Retinal pigment epithelial cell (primary cell): ENCODE measurements at regions not wholly inside any gene's neighbourhood (a gene's known extent, or its start where the extent isn't known, plus 50 kb on each side); places are given as distances from the start of the nearest gene placed in this dataset.

Experiments used
- DNase-seq: peaks from one replicate; pipeline ENCODE4 v3.0.0-alpha.2; 2010; ENCODE audit warnings: low read depth
- H3K4me3 ChIP-seq: 2 replicates; pipeline ENCODE4 v1.5.1; 2011; ENCODE audit warnings: mild to moderate bottlenecking, low read length, control low read depth, moderate library complexity
- TF ChIP-seq, protein P1 (sequence below): conservative IDR thresholded peaks from 2 replicates; pipeline ENCODE4 v1.5.1; 2011; ENCODE audit warnings: low read depth, low read length, control low read depth, inconsistent platforms

DNA sequence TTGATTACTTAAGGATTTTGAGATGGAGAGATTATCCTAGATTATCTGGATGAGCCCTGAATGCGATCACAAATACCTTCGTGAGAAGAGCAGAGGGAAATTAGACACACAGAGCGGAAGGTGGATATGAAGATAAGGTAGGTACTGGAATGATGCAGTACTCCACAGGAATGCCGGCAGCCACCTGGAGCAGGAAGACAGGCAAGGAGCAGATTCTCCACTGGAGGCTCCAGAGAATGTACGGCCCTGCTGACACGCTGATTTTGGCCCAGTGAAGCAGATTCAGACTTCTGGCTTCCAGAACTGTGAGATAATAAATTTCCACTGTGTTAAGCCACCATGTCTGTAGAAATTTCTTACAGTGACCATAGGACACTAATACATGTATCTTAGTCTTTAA, 79.4 kb upstream of the PITX2 start:
- no peak for DNase-seq
- no peak overlapping the region for H3K4me3 ChIP-seq
- TF ChIP-seq, protein P1, sequence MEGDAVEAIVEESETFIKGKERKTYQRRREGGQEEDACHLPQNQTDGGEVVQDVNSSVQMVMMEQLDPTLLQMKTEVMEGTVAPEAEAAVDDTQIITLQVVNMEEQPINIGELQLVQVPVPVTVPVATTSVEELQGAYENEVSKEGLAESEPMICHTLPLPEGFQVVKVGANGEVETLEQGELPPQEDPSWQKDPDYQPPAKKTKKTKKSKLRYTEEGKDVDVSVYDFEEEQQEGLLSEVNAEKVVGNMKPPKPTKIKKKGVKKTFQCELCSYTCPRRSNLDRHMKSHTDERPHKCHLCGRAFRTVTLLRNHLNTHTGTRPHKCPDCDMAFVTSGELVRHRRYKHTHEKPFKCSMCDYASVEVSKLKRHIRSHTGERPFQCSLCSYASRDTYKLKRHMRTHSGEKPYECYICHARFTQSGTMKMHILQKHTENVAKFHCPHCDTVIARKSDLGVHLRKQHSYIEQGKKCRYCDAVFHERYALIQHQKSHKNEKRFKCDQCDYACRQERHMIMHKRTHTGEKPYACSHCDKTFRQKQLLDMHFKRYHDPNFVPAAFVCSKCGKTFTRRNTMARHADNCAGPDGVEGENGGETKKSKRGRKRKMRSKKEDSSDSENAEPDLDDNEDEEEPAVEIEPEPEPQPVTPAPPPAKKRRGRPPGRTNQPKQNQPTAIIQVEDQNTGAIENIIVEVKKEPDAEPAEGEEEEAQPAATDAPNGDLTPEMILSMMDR: no peak

DNA sequence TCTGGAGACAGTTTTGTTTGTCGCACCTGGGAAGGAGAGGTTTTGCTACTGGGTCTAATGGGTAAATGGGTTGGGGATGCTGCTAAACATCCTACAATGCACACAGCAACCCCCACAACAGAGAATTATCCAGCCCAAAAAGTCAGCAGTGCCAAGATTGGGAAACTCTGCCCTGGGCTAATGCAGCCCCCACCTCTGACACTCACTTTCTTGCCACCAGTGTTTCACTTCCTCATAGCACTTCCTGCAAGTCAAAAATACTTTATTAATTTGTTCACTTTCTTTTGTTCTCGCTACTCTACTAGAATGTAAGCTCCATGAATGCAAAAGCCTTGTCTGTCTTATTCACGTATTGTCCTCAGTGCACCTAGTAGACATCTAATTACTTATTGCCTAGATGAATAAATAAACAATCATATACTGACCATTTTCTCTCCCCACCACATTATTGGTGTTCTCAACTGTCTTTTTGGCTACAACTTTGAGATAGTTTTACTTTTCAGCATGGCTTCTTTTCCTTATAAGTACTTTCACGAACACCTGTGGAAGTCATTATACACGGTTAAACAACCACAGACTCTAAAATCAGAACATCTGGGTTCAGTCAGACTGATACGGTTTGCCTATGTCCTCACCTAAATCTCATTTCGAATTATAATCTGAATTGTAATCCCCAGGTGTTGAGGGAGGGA, 82.0 kb upstream of the PITX2 start:
- no peak for DNase-seq
- H3K4me3 ChIP-seq: no peak overlapping the region

DNA sequence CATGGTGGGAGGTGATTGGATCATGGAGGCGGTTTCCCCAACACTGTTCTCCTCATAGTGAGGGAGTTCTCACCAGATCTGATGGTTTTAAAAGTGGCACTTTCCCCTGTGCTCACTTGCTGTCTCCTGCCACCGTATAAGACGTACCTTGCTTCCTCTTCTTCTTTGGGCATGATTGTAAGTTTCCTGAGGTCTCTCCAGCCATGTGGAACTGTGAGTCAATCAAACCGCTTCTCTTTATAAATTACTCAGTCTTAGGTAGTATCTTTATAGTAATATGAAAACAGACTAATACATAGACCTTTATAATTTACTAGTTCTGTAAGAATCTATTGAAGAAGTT, 82.5 kb upstream of the PITX2 start:
- H3K4me3 ChIP-seq: no peak overlapping the region
- TF ChIP-seq, protein P1: no peak
- no peak for DNase-seq

More for the DNA sequence above, 82.0 kb upstream of the PITX2 start:
- TF ChIP-seq, protein P1: no peak

DNA sequence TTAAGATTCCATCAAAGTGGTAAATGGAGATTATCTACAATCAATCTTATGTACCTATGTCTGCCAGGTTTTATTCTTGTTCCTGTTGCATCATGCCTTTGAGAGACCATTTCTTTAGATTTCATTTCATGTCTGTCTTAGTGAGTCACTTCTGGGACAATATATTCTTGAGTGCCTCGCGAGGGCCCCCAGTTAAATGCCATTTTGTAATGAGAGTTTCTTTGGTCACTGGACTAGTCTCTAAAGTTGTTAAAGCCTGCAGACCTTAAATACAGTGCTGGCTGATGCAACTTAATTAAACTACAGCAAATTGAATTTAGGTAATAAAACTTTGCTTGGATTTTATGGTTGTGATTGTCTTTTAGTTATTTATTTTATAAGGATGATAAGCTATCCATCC, 87.2 kb upstream of the PITX2 start:
- no peak overlapping the region for H3K4me3 ChIP-seq
- TF ChIP-seq, protein P1: no peak
- no peak for DNase-seq

DNA sequence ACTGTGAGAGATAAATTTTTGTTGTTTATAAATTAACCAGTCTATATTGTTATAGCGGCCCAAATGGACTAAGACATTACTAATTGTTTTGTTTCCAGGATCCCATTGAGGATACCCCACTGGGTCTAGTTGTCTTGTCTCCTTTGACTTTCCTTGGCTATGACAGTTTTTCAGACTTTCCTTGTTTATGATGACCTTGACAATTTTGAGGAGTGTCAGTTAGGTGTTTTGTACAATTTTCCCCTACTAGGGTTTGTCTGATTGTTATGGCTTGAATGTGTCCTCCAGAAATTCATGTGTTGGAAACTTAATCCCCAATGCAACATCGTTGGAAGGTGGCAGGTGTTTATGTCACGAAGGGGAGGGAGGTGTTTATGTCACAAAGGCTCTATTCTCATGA, 89.6 kb upstream of the PITX2 start:
- DNase-seq: no peak
- no peak overlapping the region for H3K4me3 ChIP-seq
- TF ChIP-seq, protein P1: no peak

DNA sequence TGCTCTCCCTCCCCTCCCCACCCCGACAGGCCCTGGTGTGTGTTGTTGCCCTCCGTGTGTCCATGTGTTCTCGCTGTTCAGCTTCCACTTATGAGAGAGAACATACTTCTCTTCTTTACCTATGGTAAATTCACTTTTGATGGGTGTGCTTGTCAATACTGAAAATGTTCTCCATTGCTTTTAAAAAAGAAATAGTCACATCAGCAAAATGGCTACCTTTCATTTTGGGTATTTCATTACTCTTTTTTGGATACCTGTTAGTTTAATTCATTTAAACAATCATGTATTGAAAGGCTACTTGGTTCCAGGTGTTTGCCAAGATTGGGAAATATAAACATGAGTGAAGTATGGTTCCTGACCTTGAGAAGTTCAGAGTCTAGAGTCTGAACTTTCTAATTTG, 107.4 kb upstream of the PITX2 start:
- no peak for DNase-seq
- TF ChIP-seq, protein P1: no peak
- no peak overlapping the region for H3K4me3 ChIP-seq

DNA sequence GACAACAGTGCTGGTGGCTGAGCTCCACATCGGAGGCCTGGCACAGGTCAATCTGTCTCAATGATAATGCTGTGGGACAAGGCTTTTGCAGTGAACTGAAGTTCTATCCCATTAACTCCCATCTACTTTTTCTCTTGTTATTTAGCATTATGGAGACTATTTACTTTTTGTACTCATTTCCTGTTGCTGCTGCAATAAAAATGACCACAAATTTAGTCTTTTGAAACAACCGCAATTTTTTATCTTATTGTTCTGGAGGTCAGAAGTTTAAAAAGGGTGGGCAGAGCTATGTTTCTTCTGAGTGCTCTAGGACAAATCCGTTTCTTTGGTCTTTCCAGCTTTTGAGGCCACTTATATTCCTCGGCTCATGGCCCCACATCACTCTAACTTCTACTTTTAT, 111.0 kb upstream of the PITX2 start:
- H3K4me3 ChIP-seq: no peak overlapping the region
- TF ChIP-seq, protein P1: no peak
- no peak for DNase-seq
